Neural crest cell (in vitro differentiated cells): ENCODE measurements at regions not wholly inside any gene's neighbourhood (a gene's known extent, or its start where the extent isn't known, plus 50 kb on each side); places are given as distances from the start of the nearest gene placed in this dataset.
A peak's percentile ranks its signal among the peaks of the same experiment; 100 is the strongest.
"Not testable (repeated sequence)": the region's sequence is repeated elsewhere in the genome, so short reads cannot be mapped to it uniquely, and the experiment has no call there.

Source experiments
- DNase-seq: peaks from one replicate; pipeline ENCODE4 v3.0.0; 2021; ENCODE audit warnings: low read depth, mixed read lengths, low spot score
- H3K27ac Mint-ChIP-seq: one replicate; pipeline ENCODE4 v1.8.0; 2021; ENCODE audit warnings: mild to moderate bottlenecking, mixed read lengths; ENCODE audit not compliant: unreplicated experiment
- H3K27me3 Mint-ChIP-seq: 2 replicates; pipeline ENCODE4 v1.8.0; 2021; ENCODE audit warnings: low read depth, mild to moderate bottlenecking, mixed read lengths
- H3K36me3 Mint-ChIP-seq: 2 replicates; pipeline ENCODE4 v1.8.0; 2021; ENCODE audit warnings: low read depth, mild to moderate bottlenecking, mixed read lengths
- H3K4me1 Mint-ChIP-seq: 2 replicates; pipeline ENCODE4 v1.8.0; 2021; ENCODE audit warnings: mixed read lengths
- H3K4me3 Mint-ChIP-seq: one replicate; pipeline ENCODE4 v1.8.0; 2021; ENCODE audit warnings: mild to moderate bottlenecking, mixed read lengths
- H3K9me3 Mint-ChIP-seq: 2 replicates; pipeline ENCODE4 v1.8.0; 2021; ENCODE audit warnings: mixed read lengths
- CTCF ChIP-seq: fragments of 200-600 bp; sonication (generic); conservative IDR thresholded peaks from 2 replicates; pipeline ENCODE4 v1.5.0; 2021; ENCODE audit warnings: antibody characterized with exemption, mild to moderate bottlenecking

- Mint-ChIP-seq H3K4me3 (no peak overlapping the region), H3K4me1 (peaks cover 18% of the 10 kb centered on the region), H3K36me3 (peaks cover 14% of the 10 kb centered on the region), H3K9me3 (no peaks in the 10 kb centered on the region), H3K27me3 (no peaks in the 10 kb centered on the region), H3K27ac (no peak overlapping the region)
- no peak for DNase-seq
- TF ChIP-seq CTCF, result no peak
Measured at GRCh38 chr19:5245631-5246553, 94.7 kb downstream of the PTPRS start.

- H3K9me3 Mint-ChIP-seq, result no peaks in the 10 kb centered on the region
- DNase-seq, result no peak
- no peak for TF ChIP-seq CTCF
- H3K36me3 Mint-ChIP-seq, result peaks cover 10% of the 10 kb centered on the region
- H3K27me3 Mint-ChIP-seq, result no peaks in the 10 kb centered on the region
- H3K27ac Mint-ChIP-seq, result no peak overlapping the region
- H3K4me3 Mint-ChIP-seq, result no peak overlapping the region
- H3K4me1 Mint-ChIP-seq, result peaks cover 23% of the 10 kb centered on the region
Measured at GRCh38 chr19:5244351-5244750, 96.3 kb downstream of the PTPRS start.

- no peak for TF ChIP-seq CTCF
- no peak overlapping the region for H3K27ac Mint-ChIP-seq
- H3K27me3 Mint-ChIP-seq, result no peaks in the 10 kb centered on the region
- H3K4me1 Mint-ChIP-seq, result peaks cover 23% of the 10 kb centered on the region
- no peak overlapping the region for H3K4me3 Mint-ChIP-seq
- H3K36me3 Mint-ChIP-seq, result peaks cover 12% of the 10 kb centered on the region
- DNase-seq, result no peak
- H3K9me3 Mint-ChIP-seq, result no peaks in the 10 kb centered on the region
Measured at GRCh38 chr19:5243878-5244277, 96.7 kb downstream of the PTPRS start.

GRCh38 chr19:5241896-5242295 is 98.7 kb downstream of the PTPRS start:
- H3K27me3 Mint-ChIP-seq, H3K27ac Mint-ChIP-seq, DNase-seq, H3K9me3 Mint-ChIP-seq, H3K4me1 Mint-ChIP-seq, H3K4me3 Mint-ChIP-seq: not testable (repeated sequence)
- H3K36me3 Mint-ChIP-seq, result peaks cover 15% of the 10 kb centered on the region

- no peak for TF ChIP-seq CTCF
- Mint-ChIP-seq H3K4me3 (peak overlapping the region; percentile 1), H3K27ac (peak overlapping the region; percentile 3), H3K4me1 (peaks cover 5% of the 10 kb centered on the region), H3K36me3 (peaks cover 26% of the 10 kb centered on the region), H3K27me3 (no peaks in the 10 kb centered on the region), H3K9me3 (no peaks in the 10 kb centered on the region)
- no peak for DNase-seq
Measured at GRCh38 chr19:5240011-5240410, 100.6 kb downstream of the PTPRS start.

GRCh38 chr19:5238700-5239099 is 101.9 kb downstream of the PTPRS start:
- H3K27ac Mint-ChIP-seq, result no peak overlapping the region
- no peaks in the 10 kb centered on the region for H3K27me3 Mint-ChIP-seq
- DNase-seq, result no peak
- H3K4me1 Mint-ChIP-seq, result peaks cover 5% of the 10 kb centered on the region
- H3K9me3 Mint-ChIP-seq, result no peaks in the 10 kb centered on the region
- no peak for TF ChIP-seq CTCF
- H3K36me3 Mint-ChIP-seq, result peaks cover 23% of the 10 kb centered on the region
- no peak overlapping the region for H3K4me3 Mint-ChIP-seq
